DND-41 (cell line): ENCODE measurements at regions not wholly inside any gene's neighbourhood (a gene's known extent, or its start where the extent isn't known, plus 50 kb on each side); places are given as distances from the start of the nearest gene placed in this dataset.

Source experiments
- CTCF ChIP-seq: IDR thresholded peaks from 2 replicates; pipeline ENCODE4 v1.5.1; 2012; ENCODE audit warnings: borderline replicate concordance, low read length, moderate library complexity, mild to moderate bottlenecking; ENCODE audit not compliant: poor library complexity, severe bottlenecking; ENCODE audit errors: extremely low read depth
- EZH2 ChIP-seq: IDR thresholded peaks from 3 replicates; pipeline ENCODE4 v1.6.1; 2012; ENCODE audit warnings: borderline replicate concordance, low read depth, mild to moderate bottlenecking, moderate library complexity, low read length, inconsistent platforms; ENCODE audit not compliant: severe bottlenecking

- TF ChIP-seq CTCF (no peak), EZH2 (no peak)
These were observed 502.9 kb downstream of the PTPRU start for GRCh38 chr1:29739176-29739575.
